ENCODE measurements at regions not wholly inside any gene's neighbourhood (a gene's known extent, or its start where the extent isn't known, plus 50 kb on each side); places are given as distances from the start of the nearest gene placed in this dataset.

DNA sequence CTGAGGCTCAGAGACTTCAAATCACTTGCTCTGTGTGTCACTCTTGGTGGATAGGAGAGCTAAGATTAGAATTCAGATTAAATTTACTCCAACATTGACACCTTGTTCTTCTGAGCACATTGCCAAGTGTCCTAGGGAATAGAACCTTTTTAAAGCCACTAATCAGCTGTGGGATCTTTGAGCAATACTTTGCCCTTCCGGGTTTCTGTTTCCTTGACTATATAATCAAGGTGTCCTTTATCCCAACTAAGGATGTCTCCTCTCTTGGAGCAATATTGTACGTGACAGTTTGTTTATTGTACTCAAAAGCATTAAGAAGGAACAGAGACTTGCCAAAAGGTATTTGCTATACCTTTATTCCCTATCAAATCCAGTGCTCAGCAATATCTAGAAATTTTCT, 170.9 kb upstream of the CADPS start:
- POLR2A ChIA-PET: no interaction called here
- TF ChIP-seq, protein P1, sequence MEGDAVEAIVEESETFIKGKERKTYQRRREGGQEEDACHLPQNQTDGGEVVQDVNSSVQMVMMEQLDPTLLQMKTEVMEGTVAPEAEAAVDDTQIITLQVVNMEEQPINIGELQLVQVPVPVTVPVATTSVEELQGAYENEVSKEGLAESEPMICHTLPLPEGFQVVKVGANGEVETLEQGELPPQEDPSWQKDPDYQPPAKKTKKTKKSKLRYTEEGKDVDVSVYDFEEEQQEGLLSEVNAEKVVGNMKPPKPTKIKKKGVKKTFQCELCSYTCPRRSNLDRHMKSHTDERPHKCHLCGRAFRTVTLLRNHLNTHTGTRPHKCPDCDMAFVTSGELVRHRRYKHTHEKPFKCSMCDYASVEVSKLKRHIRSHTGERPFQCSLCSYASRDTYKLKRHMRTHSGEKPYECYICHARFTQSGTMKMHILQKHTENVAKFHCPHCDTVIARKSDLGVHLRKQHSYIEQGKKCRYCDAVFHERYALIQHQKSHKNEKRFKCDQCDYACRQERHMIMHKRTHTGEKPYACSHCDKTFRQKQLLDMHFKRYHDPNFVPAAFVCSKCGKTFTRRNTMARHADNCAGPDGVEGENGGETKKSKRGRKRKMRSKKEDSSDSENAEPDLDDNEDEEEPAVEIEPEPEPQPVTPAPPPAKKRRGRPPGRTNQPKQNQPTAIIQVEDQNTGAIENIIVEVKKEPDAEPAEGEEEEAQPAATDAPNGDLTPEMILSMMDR (IDR thresholded peaks at IDR 0.05; ENCODE audit: low read depth, low read length): no peak

DNA sequence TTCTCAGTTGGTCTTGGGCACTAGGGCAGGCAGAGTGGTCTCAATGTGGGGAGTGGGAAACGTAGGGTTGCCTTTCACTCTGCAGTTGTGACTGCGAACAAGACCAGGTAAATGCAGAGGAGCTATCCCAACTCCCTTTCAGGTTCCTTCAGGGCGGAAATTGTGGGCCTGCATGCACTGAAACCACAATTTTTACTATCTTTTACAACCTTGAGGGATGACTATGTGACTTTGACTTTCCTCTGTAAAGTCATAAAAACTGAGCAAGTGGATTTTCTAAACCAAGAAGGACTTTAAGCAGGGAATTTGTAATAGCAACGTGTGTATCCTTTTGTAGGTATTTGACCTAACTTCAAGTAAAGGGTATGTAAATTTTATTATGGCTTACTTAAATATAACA, 171.4 kb upstream of the CADPS start:
- no peak overlapping the region for H3K4me3 ChIP-seq (ENCODE audit: low read depth, low read length)
- DNase-seq (ENCODE audit: low read depth, low spot score): no peak
- CTCF ChIA-PET: no interaction called here
- no peak overlapping the region for H3K27ac ChIP-seq (ENCODE audit: low read depth, low read length)
- H3K27me3 ChIP-seq (ENCODE audit: control insufficient read depth, insufficient read depth, low read length): no peaks in the 10 kb centered on the region
- TF ChIP-seq, protein P1 (IDR thresholded peaks at IDR 0.05; ENCODE audit: low read depth, low read length): no peak
- no peaks in the 10 kb centered on the region for H3K9me3 ChIP-seq (ENCODE audit: control insufficient read depth, insufficient read depth, low read length)
- POLR2A ChIA-PET: no interaction called here

More for the DNA sequence above, 170.9 kb upstream of the CADPS start:
- Histone ChIP-seq H3K9me3 (ENCODE audit: control insufficient read depth, insufficient read depth, low read length) (no peaks in the 10 kb centered on the region), H3K27ac (ENCODE audit: low read depth, low read length) (no peak overlapping the region), H3K4me3 (ENCODE audit: low read depth, low read length) (no peak overlapping the region), H3K27me3 (ENCODE audit: control insufficient read depth, insufficient read depth, low read length) (no peaks in the 10 kb centered on the region)
- CTCF ChIA-PET: no interaction called here
- no peak for DNase-seq (ENCODE audit: low read depth, low spot score)

GRCh38 chr3:63047068-63047467, 171.9 kb upstream of the CADPS start:
- Histone ChIP-seq H3K27ac (ENCODE audit: low read depth, low read length) (no peak overlapping the region), H3K9me3 (ENCODE audit: control insufficient read depth, insufficient read depth, low read length) (no peaks in the 10 kb centered on the region), H3K4me3 (ENCODE audit: low read depth, low read length) (no peak overlapping the region), H3K27me3 (ENCODE audit: control insufficient read depth, insufficient read depth, low read length) (no peaks in the 10 kb centered on the region)
- POLR2A ChIA-PET: no interaction called here
- CTCF ChIA-PET: no interaction called here
- TF ChIP-seq, protein P1 (IDR thresholded peaks at IDR 0.05; ENCODE audit: low read depth, low read length): no peak
- no peak for DNase-seq (ENCODE audit: low read depth, low spot score)

DNA sequence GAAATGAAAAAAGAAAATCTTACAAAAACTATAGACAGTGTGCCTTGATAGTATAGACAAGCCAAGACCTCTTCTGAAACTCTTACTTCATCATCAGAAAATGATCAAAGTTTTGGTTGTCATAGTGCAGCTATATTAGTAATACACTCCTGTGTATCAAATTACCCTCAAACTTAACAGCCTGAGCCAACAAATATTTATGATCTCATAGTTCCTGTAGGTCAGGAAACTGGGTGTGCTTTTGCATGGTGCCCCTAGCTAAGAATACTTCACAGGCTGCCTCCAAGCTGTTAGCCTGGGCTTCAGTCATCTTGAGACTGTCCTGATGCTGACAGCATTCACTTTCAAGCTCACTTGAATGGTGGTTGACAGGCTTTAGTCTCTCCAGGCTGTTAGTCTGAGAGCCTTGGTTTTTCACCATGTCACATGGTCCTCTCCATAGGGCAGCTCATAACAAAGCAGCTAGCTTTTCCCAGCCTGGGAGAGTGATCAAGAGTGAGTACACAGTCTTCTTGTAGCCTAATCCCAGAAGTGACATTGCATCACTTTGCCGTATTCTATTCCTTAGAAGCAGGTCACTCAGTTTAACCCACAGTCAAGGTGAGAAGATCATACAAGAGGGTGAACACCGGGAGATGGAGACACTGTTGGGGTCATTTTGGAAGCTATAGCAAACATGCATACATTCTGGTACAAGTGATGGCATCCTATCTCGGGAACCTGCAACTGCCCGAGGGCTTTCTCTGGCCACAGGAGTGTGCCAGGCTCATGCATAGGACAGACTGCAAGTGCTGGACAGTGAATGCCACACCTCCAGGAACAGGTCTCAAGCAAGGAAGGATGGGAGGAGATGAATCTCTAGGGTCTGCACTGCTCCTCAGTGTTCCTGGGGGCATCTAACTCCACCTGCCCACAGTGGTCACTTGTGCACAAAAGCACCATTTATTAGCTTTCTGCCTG, 173.4 kb upstream of the CADPS start:
- no peak overlapping the region for H3K4me3 ChIP-seq (ENCODE audit: low read depth, low read length)
- H3K9me3 ChIP-seq (ENCODE audit: control insufficient read depth, insufficient read depth, low read length): no peaks in the 10 kb centered on the region
- TF ChIP-seq, protein P1 (IDR thresholded peaks at IDR 0.05; ENCODE audit: low read depth, low read length): no peak
- no peaks in the 10 kb centered on the region for H3K27me3 ChIP-seq (ENCODE audit: control insufficient read depth, insufficient read depth, low read length)
- no peak for DNase-seq (ENCODE audit: low read depth, low spot score)
- ChIA-PET CTCF (no interaction called here), POLR2A (no interaction called here)
- H3K27ac ChIP-seq (ENCODE audit: low read depth, low read length): no peak overlapping the region

DNA sequence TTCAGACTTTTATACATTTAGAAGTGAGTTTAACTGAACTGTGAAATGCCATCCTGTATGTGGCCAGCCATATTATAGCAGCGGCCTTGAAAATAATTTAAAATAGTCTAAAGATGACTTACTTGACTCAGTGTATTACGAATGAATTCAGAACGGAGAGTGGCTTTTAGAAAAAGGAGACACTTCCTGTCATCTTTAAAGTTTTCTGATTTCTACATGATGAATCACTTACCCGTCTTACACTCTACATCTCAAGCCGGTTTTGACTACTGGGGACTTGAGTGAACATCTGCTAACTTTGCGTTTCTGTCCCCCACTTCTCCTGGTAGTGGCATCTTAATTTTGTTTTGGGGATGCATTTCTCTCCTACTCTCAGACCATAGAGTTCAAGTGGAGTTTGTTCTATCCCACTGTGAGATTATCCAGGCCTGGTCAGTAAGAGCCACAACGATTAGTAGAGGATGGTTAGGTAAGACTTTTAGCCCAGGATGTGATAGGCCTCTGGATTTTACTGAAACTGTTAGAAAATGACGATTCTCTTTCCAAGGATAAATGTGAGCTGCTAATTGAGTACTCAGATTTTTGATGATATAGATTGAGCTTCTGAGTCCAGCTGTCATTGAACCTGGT, 175.4 kb upstream of the CADPS start:
- ChIA-PET POLR2A (no interaction called here), CTCF (no interaction called here)
- H3K4me3 ChIP-seq (ENCODE audit: low read depth, low read length): no peak overlapping the region
- TF ChIP-seq, protein P1 (IDR thresholded peaks at IDR 0.05; ENCODE audit: low read depth, low read length): no peak
- no peaks in the 10 kb centered on the region for H3K27me3 ChIP-seq (ENCODE audit: control insufficient read depth, insufficient read depth, low read length)
- no peak overlapping the region for H3K27ac ChIP-seq (ENCODE audit: low read depth, low read length)
- no peak for DNase-seq (ENCODE audit: low read depth, low spot score)
- no peaks in the 10 kb centered on the region for H3K9me3 ChIP-seq (ENCODE audit: control insufficient read depth, insufficient read depth, low read length)

Data from AG04450 (cell line).